Epithelial cell of proximal tubule (primary cell): ENCODE measurements at regions not wholly inside any gene's neighbourhood (a gene's known extent, or its start where the extent isn't known, plus 50 kb on each side); places are given as distances from the start of the nearest gene placed in this dataset.

Source experiments
- DNase-seq: peaks from one replicate; pipeline ENCODE4 v3.0.0-alpha.2; 2011; ENCODE audit warnings: low read depth
- H3K4me3 ChIP-seq: 2 replicates; pipeline ENCODE4 v1.5.1; 2011; ENCODE audit warnings: low read depth, mild to moderate bottlenecking, low read length
- TF ChIP-seq, protein P1 (sequence below): conservative IDR thresholded peaks from 2 replicates; pipeline ENCODE4 v1.5.1; 2012; ENCODE audit warnings: low read depth, mild to moderate bottlenecking, low read length

DNA sequence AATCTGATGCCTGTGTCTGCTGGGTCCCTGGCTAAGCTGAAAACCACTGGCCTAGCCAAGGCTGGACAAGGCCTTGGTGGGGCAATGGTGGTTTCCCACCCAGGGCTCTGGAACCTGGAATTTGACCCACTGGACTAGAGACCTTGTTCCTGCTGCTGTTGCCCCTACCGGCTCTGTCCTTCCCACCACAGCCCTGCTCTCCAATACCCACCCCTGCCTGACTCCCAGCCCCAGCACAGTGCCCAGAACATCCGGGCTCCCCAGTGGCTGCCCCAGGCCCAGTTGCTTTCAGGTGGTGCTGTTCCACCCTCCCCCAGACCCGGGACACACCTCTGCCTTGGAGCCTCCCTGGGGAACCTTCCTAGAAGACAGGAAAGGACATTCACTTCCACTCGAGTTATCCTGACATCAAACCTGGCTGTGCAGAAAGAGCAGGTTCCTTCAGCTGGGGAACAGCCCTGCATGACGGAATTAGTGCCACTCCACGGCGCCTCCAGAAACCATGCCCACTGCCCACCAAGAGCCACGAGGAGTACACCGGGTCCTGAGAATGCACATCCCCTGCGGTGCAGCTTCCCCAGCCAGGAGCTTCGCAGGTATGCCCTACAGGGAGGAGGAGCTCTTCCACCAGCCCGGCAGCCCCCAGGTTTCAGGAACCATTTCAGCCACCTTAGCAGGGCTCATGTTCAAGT, 152.8 kb downstream of the OAT start:
- no peak for DNase-seq
- TF ChIP-seq, protein P1, sequence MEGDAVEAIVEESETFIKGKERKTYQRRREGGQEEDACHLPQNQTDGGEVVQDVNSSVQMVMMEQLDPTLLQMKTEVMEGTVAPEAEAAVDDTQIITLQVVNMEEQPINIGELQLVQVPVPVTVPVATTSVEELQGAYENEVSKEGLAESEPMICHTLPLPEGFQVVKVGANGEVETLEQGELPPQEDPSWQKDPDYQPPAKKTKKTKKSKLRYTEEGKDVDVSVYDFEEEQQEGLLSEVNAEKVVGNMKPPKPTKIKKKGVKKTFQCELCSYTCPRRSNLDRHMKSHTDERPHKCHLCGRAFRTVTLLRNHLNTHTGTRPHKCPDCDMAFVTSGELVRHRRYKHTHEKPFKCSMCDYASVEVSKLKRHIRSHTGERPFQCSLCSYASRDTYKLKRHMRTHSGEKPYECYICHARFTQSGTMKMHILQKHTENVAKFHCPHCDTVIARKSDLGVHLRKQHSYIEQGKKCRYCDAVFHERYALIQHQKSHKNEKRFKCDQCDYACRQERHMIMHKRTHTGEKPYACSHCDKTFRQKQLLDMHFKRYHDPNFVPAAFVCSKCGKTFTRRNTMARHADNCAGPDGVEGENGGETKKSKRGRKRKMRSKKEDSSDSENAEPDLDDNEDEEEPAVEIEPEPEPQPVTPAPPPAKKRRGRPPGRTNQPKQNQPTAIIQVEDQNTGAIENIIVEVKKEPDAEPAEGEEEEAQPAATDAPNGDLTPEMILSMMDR, result no peak
- H3K4me3 ChIP-seq, result no peak overlapping the region

DNA sequence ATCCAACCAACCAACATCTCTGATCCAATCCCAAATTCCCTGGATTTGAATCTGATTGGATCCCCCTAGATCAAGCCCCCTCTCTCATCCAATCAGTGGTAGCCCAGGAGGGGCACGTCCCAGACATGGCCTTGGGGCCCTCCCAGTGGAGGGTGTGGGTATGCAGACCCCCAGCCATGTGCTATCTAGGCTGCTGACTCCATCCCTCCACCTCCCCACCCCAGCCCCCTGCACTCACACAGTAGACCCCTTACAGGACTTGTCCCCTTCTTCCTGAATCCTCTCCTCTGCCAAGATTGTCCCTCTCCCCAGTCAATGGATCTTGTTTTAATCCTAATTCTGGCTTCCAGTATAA, 153.4 kb downstream of the OAT start:
- no peak for DNase-seq
- TF ChIP-seq, protein P1, result no peak
- no peak overlapping the region for H3K4me3 ChIP-seq

- H3K4me3 ChIP-seq, result no peak overlapping the region
- DNase-seq, result no peak
- TF ChIP-seq, protein P1, result no peak
Observed at GRCh38 chr10:124264711-124265390, 153.9 kb downstream of the OAT start.

- TF ChIP-seq, protein P1, result no peak
- DNase-seq, result no peak
- no peak overlapping the region for H3K4me3 ChIP-seq
Observed at GRCh38 chr10:124264271-124264670, 154.5 kb downstream of the OAT start.

DNA sequence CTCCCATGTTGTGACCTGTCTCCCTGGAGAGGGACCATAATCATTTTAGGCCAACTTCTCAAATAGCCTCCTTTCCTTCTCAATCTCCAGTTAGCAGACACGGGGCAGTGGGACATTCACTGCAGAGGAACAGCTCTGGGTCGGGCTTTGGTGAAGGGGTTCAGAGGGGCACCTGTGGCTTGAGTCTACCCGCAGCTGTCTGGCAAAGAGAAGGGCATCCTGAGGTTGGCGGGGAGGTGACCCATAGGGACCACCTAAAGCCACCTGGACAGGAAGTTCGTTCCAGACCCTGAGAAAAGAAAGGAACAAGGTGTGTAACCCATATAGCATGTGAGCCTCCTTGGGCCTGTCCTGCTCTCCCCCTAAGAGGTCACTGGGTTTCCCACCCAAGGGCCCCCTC, 155.0 kb downstream of the OAT start:
- no peak for DNase-seq
- TF ChIP-seq, protein P1, result no peak
- no peak overlapping the region for H3K4me3 ChIP-seq

DNA sequence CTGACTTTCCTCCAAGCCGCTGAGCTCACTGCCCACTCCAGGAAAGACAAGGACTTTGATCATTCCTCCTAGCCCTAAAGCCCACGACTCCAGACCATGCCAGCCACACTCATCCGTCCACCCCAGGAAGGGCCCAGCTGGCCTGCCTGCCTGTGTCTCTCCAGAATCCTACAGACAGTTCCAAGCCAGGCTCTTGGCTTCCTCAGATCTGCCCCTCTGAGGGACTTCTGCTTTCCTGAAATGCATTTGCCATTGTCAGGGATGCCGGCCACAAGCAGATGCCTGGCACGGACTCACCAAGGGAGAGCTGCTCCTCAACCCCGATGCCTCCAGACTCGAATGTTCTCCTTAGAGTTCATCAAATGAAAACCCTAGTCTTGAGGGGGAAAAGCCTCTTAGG, 155.8 kb downstream of the OAT start:
- H3K4me3 ChIP-seq, result no peak overlapping the region
- DNase-seq, result no peak
- TF ChIP-seq, protein P1, result no peak

GRCh38 chr10:124262234-124262865, 156.4 kb downstream of the OAT start:
- DNase-seq, result no peak
- H3K4me3 ChIP-seq, result no peak overlapping the region
- TF ChIP-seq, protein P1, result no peak
